Hematopoietic multipotent progenitor cell treated with erythropoietin and hydrocortisone succinate and interleukin-3 and kit ligand, for 6 days (in vitro differentiated cells): ENCODE measurements at regions not wholly inside any gene's neighbourhood (a gene's known extent, or its start where the extent isn't known, plus 50 kb on each side); places are given as distances from the start of the nearest gene placed in this dataset.
"Not testable (repeated sequence)": the region's sequence is repeated elsewhere in the genome, so short reads cannot be mapped to it uniquely, and the experiment has no call there.

Experiments used
- DNase-seq: peaks from one replicate; pipeline ENCODE4 v3.0.0-alpha.2; 2015

DNA sequence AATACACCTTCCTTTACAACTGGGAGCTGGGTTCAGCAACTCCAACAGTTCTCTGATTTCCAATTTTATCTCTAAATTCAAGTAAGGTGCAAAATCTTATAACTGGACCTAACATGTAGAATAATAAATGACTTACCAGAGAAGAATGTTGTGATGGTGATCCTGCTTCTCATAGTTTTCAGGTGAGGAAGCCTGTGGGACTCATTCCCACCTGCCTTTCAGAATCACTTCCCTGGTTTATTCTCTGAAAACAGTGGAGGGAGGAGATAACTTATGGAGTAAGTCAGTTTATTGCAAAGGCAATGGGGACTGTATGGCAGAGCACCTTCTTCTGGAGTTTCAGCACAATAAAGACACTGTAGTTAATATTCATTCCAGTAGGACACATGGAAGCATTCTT lies 1188.2 kb upstream of the FAM98A start:
- no peak for DNase-seq

DNA sequence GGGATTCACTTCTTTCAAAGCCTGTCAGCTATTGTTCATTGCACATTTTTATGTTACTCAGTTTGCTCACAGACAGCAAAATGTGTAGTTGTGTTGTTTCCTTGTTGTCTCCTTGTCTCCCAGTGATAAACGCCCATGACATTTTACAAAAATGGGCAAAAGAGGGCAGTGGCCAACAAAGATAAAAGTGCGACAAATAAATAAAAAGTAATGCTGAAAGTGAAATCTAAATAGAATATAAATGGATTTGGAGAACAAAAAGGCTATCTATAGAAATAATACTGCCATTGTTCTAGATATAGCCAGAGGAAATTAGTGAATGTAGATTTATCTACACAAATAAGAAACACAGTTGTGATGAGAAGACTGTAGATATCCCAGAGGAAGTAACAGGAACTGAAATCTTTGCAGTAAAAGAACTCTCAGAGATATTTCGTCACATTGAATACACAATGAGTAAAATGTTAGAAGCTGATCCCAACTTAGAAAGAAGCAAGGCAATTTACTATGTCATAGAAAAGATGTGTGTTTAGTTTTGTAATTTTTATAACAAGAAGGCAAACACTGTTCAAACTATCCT lies 1186.2 kb upstream of the FAM98A start:
- no peak for DNase-seq

DNA sequence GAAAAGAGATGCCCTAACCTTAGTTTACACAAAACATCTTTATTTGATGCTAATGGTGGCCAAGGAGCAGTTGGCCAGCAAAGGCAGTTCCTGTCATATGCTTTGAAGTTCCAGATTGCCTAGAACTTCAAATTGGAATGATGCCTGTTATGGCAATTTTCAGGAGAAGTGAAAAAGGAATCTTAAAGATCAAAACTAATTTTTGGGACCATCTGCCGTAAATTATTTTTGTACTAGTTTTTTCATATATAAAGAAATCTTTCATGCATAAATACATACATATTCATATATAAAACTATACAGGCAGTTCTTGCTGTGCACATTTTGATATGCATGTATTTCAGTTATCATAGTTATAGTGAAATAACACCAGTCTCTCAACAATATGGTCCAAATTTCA lies 1185.6 kb upstream of the FAM98A start:
- no peak for DNase-seq

DNA sequence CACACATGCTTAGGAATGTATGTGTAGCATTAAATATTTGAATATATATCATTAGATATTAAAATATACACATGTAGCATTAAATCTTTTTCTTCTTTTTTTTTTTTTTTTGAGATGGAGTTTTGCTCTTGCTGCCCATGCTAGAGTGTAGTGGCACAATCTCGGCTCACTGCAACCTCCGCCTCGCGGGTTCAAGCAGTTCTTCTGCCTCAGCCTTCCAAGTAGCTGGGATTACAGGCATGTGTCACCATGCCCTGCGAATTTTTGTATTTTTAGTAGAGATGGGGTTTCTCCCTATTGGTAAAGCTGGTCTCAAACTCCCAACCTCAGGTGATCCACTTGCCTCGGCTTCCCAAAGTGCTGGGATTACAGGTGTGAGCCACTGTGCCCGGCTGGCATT lies 1151.6 kb upstream of the FAM98A start:
- not testable (repeated sequence) for DNase-seq

DNA sequence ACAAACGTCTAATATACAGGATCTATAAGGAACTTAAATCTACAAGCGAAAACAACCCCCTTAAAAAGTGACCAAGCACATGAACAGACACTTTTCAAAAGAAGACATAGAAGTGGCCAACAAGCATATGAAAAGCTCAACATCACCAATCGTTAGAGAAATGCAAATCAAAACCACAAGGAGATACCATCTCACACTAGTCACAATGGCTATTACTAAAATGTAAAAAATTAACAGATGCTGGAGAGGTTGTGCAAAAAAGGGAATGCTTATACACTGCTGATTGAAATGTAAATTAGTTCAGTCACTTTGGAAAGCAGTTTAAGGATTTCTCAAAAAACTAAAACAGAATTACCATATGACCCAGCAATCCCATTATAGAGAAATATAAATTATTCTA lies 1148.5 kb upstream of the FAM98A start:
- no peak for DNase-seq

DNA sequence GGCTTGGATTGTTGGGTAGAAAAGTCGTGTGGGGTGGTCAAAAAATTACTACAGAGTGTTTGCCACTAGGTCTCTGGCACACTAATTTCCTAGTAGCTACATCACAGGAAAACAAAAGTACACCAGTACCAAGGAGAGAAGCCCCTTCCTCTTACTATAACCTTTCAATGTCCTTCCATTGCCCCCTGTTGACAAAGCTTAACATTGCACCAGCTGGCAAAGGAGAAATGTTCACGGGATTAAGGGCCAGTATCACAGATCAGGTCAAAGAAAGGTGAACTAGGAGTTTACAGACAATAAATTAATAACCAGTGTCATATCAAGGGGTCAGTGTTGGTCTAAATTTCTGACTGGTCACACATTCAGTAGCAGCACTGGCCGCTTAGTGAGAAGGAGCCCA lies 1139.6 kb upstream of the FAM98A start:
- DNase-seq = no peak

DNA sequence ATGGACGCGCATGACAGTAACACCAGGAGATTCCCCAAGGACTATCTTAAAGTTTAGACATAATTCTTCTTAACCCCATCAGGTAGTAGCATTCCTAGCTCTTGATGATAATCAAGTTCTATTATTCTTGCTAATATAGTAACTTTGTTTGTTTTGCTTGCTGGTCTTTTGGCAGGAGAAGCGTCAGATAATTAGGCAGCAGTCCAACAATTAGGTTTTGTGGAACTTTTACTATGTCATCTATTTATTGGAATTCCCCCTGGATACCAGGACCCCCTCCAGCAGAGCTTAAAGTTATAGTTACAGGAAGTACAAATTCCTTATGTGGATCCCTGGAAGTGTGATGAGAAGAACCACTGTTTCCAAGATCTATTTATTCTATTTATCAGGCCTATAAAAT lies 1138.0 kb upstream of the FAM98A start:
- DNase-seq = no peak

DNA sequence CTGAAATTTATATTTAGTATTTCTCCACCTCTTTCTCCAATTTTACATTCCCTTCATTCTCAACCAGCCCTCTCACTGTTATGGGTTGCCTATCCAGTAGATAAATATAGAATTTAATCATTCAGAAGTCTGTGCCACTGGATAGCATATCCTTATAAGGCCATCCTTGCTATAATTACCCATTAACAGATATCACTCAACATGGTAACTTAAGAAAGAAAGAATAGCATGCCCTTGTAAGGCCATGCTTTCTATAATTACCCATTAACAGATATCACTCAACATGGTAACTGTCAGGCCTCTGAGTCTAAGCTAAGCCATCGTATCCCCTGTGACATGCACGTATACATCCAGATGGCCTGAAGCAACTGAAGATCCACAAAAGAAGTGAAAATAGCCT lies 1137.4 kb upstream of the FAM98A start:
- DNase-seq = no peak

DNA sequence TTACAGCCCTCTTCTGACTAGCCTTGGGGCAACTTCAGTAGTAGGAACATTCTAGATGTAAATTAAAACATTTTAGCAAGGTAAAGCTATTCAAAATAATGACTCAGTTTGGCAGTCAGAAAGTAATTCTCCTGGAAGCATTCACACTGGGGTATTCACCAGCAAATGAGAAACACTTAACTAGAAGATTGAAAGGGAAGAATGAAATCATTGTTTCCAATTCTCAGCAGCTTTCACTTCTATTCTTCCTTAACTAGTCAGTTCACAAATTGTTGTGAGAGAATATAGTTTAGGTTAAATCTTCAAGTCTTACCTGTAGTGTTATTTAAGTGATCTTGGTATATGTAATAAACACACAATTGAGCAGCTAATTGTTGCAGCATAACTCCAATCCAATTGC lies 1135.6 kb upstream of the FAM98A start:
- no peak for DNase-seq

DNA sequence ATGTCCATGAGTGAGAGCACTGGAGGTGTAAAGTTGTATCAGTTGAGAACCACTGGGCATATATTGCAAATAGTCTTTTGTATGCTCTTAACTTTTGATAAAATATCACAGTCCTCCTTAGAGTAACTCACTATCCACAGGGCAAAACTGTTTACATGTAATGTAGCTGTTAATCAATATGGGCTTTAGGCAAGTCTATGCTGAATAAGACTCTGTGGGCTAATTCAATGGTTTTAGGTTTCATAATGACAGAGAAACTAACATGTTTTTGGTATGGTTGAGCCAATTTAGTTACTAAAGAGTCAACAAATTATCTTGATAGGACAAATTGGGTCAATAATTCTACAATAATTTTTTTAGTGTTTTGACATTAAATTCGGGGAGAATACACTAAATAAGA lies 1134.9 kb upstream of the FAM98A start:
- DNase-seq = no peak

DNA sequence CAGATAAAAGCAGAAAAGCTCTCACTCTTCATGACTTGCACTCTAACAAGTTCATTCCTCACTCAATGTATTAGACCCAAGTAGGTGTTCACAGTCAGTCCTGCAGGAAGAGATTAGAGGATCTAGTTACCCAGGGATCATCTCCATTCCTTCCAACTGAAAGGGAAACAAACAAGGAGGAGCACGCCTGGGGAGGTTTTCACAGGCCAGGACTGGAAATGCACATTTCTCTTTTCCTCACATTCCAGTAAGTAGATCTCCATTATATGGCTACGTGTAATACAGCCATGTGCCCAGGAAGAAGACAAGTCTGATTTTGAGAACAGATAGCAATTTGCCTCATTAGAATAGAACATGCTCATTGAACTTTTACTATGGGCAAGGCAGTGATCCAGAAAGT lies 1132.2 kb upstream of the FAM98A start:
- no peak for DNase-seq

DNA sequence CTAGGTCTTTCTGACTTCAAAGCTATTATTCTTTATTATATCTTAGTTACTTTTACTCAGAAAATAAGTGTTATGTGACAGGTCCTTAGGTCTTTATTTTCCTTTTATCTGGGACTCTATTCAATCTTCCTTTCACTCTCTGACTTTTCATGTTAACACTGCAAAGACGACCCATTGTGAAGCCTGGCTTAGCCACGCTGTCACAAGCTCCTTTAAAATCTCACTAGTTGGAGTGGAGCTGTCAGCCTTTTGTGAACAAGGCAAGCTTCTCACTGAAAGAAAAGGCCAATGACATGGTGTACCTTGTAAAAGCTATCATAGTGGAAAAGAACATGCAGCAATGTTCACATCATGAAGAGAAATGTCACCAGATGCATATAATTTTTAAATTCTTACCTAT lies 1130.7 kb upstream of the FAM98A start:
- DNase-seq = no peak

DNA sequence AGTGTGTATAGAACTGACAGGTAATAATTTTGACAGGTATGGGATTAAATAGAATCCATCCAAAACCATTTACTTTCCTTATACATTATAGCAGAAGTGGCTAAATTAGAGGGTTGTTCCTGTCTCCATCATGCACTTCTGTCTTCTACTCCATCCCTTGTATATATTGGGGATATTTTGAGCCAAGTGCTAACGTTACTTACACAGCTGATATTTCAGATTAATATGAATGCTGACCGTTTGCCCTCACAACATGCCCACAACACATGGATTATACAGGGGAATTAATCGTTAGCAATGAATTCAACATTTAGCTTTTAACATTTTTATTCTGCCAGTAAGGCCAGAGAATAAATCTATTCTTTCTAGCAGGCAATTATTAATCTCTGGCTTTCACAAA lies 1125.0 kb upstream of the FAM98A start:
- DNase-seq = no peak

DNA sequence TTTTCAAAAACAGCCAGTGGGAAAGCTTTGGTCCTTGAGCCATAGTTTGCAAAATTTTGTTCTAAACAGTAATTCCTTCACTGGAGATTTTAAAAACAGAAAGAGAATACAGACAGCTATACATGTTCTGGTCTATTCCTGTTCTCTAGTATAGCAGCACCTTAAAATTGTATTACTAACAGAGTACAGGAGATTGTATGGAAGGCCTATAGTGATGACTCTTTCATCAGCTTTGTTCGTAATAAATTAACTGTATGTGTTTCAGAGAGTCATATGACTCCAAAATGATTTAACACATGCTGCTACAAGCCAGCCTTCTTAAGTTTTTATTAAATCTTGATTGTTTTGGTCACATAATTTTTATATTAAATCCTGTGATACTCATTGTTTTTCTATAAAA lies 1124.6 kb upstream of the FAM98A start:
- DNase-seq = no peak

DNA sequence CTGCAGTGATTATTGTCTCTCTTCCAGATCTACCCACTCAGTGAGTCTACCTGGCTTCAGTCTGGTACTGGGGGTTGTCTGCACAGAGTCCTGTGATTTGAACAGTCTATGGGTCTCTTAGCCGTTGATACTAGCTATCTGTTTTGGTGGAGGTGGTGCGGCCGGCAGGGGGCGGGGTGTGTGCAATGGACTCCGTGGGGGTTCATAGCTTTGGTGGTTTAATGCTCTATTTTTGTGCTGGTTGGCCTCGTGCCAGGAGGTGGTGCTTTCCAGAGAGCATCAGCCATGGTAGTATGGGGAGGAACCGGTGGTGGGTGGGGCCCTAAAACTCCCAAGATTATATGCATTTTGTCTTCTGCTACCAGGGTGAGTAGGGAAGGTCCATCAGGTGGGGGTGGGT lies 1120.1 kb upstream of the FAM98A start:
- DNase-seq = no peak

DNA sequence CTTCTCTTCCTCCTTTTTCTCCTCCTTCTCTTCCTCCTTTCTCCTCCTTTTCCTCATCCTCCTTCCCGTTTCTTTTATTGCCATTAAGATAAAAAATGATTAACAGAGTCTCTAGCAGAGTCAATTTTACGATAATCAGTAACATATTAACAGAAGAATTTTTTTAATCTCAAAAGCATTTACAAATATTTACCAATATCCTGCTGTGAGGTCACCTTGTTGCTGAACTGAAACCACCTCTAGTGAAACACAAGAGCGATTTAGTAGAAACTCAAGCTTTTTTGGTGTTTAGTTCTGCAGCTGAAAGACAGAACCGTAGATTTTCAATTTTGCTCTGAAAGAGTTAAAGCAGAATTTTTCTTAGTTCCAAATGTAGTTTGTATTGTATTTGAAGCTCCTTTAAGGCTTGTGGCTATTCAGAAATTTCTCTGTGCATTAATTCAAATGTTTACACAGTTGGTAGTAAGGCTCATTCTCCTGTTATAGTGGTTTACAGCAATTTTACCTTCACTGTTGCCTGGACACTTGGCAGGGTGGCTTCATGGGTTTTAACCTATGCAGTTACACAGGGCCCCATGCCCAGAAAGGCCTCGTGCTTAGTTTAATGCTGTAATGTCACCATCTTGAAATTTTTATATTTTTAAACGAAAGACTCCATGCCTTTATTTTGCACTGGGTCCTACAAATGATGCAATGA lies 1106.6 kb upstream of the FAM98A start:
- DNase-seq = no peak

DNA sequence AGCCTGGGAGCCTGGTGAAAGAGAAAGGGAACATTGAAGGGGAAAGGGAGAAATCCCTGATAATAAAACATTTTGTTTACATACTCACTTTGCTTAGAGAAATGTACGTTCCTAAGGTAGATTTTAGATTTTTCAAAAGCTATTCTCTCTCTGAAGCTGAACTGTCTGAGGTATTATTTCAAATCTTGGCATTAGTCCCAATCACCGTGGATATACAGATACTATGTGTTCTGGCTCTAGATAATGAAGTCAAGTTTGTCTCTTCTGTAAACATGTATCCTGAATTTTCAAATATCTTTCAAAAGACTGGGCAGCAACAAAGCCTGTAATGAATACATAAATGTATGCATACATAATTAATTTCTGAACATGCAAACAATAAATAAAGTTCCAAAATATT lies 1104.2 kb upstream of the FAM98A start:
- no peak for DNase-seq

DNA sequence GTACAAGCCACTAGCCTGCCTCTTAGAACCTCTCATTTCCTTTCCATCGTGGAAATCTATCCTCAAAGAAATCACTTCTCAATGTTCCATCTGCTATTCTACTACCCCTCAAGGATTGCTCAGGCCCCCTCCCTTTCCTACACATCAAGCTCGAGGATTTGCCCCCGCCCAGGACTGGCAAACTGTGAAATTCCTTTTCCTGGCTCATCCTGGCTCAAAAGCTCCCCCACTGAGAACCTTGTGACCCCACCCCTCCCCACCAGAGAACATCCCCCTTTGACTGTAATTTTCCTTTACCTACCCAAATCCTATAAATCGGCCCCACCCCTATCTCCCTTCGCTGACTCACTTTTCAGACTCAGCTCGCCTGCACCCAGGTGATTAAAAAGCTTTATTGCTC lies 1103.3 kb upstream of the FAM98A start:
- DNase-seq = not testable (repeated sequence)

DNA sequence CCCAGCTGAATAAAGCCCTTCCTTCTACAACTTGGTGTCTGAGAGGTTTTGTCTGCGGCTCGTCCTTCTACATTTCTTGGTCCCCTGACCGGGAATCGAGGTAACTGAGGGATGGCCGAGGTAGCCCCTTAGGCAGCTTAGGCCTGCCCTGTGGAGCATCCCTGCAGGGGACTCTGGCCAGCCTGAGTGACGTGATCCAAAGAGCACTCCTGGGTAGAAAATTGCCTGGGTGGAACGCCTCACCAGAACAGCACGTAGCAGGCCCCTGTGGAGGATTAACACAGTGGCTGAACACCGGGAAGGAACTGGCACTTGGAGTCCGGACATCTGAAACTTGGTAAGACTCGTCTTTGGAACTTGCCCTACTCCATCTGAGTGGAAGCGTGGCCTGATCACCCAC lies 1078.5 kb upstream of the FAM98A start:
- DNase-seq = not testable (repeated sequence)

DNA sequence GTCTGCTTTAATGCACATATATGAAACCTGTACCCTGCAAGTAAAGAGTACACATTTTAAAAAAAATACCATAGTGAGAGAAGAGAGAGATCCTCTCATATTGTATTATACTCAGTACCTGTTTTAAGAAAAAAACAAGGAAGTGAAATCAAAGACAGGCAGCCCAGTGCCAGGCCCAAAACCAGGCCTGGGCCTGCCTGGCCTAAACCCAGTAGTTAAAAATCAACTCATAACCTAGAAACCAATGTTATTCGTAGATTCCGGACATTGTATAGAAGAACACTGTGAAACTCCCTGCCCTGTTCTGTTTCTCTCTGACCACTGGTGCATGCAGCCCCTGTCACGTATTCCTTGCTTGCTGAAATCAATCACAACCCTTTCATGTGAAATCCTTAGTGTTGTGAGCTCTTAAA lies 1078.0 kb upstream of the FAM98A start:
- not testable (repeated sequence) for DNase-seq

DNA sequence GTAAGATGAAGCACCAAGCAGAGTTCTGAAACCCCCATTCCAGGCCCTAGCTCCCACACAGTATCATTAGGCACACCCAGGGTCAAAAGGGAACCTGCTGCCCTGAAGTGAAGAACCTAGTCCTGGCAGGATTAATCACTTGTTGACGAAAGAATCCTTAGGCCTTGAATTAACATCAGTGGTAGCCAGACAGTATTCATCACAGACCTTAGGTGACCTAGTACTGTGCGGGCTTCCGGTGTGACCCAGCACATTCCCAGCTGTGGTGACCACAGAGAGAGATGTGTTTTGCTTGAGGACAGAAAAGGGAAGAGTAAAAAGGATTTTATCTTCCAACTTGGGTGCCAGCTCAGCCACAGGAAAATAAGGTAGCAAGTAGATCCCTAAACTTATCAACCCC lies 1071.4 kb upstream of the FAM98A start:
- DNase-seq = no peak

DNA sequence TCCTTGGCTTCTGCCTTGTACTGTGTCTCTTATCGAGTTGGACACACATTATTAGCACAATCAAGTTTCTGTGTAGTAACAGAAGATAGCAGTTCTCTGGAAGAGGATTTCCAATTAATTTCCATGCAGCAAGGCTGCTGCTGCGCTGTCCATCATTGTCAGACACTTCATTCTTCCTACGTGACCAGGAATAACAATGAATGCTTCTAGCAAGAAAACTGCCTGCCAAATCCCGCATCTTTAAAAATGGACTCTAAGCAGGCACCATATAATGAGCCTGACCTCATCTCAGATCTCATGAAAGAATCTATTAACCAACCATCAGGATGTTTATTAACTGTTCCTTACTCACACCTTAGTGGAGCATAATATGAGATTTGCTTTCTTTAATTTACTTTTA lies 1067.7 kb upstream of the FAM98A start:
- no peak for DNase-seq

DNA sequence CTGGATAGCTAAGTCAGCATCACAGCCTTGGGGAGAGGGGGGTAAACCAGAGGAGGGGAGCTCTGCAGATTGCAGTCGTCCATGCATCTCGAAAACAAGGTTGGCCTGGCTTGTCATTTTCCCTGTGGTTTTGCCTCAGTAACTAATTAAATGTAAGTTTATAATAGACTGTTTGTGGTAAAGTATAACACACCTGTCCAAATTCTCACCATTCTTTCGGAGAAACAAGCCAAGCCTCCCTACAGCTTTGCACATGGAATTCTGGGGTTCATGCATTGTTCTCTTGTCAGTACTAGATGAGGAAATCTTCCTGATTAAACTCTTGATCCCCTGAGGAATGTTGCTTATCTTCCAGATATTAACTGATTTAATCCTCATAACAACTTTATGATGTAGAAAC lies 1065.2 kb upstream of the FAM98A start:
- DNase-seq = no peak

DNA sequence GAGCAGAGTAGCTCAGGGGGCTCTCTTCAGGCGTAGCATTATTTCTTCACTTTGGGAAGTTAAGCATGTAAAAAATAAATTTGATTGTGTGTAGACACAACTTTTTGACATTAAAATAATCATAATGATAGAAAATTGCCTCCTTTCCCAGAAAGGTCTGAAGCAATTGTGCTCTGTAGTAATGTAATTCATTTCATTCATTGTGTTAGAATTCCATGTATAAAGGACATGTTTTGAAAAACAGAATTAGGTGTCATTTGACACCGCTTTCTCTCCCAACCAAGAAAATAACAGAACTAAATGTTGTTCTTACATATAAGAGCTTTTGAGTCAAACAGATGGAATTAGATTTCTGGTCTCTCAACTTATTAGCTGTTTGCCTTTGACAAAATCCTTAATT lies 1064.2 kb upstream of the FAM98A start:
- no peak for DNase-seq

DNA sequence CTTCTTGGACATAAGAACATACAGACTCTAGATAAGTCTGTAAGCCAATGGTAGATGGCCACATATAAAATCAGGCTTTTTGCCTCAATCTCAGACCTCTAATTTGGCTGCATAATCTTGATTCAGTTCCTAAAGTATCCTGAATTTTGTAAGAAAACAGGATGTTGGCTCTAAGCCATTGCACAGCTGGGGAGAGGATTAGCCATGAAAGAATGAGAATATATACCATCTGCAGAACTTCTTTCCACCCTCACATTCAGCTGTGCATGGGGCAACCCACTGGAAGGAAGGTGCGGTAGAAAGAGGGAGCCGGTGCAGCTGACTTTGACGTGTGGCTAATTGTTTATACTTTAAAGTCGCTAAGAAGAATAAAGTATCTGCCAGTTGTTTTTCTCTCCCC lies 1061.6 kb upstream of the FAM98A start:
- no peak for DNase-seq
